ENCODE measurements at regions not wholly inside any gene's neighbourhood (a gene's known extent, or its start where the extent isn't known, plus 50 kb on each side); places are given as distances from the start of the nearest gene placed in this dataset.

DNA sequence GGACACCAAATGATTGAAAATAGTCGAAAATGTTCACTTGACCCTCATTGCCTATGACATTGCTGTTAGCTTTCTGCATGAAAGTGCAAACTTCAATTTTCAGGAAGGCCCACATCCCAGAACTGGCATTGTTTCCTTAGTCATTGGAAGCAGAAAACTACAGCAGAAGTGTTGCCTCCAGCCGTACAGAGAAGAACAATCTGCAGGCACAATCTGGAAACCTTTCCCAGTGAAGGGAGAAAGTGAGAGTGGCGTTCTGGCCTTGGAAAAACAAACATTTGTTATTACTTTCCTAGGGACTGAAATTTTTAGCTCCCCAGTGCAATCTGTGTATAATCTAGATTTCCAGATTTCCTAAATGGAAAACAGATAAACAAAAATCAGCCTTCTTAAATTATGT lies 529.5 kb upstream of the RBFOX1 start:
- no peak for TF ChIP-seq POLR2A (IDR thresholded peaks at IDR 0.05)
- TF ChIP-seq, protein P1, sequence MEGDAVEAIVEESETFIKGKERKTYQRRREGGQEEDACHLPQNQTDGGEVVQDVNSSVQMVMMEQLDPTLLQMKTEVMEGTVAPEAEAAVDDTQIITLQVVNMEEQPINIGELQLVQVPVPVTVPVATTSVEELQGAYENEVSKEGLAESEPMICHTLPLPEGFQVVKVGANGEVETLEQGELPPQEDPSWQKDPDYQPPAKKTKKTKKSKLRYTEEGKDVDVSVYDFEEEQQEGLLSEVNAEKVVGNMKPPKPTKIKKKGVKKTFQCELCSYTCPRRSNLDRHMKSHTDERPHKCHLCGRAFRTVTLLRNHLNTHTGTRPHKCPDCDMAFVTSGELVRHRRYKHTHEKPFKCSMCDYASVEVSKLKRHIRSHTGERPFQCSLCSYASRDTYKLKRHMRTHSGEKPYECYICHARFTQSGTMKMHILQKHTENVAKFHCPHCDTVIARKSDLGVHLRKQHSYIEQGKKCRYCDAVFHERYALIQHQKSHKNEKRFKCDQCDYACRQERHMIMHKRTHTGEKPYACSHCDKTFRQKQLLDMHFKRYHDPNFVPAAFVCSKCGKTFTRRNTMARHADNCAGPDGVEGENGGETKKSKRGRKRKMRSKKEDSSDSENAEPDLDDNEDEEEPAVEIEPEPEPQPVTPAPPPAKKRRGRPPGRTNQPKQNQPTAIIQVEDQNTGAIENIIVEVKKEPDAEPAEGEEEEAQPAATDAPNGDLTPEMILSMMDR (IDR thresholded peaks at IDR 0.05 in 4 of 5, conservative IDR thresholded peaks at IDR 0.05 in 1 of 5) = no peak
